Naive thymus-derived CD4-positive, alpha-beta T cell (primary cell): ENCODE measurements at regions not wholly inside any gene's neighbourhood (a gene's known extent, or its start where the extent isn't known, plus 50 kb on each side); places are given as distances from the start of the nearest gene placed in this dataset.

Experiments
- ATAC-seq: fragments of 150-1000 bp; cut with Tn5 transposase; 2 replicates; pipeline ENCODE4 v1.10.0; 2021; ENCODE audit warnings: mild to moderate bottlenecking, moderate library complexity
- CTCF ChIA-PET: fragments of 350-600 bp; sonication (Branson Sonifier 250); formaldehyde crosslinking; loops from one replicate; lab custom pipeline; 2021; ENCODE audit warnings: antibody characterized with exemption; lab: Charles Lee
- POLR2A ChIA-PET: fragments of 350-600 bp; sonication (Branson Sonifier 250); formaldehyde crosslinking; loops from one replicate; lab custom pipeline; 2021; ENCODE audit warnings: antibody characterized with exemption, inconsistent platforms; lab: Charles Lee
- DNase-seq, 9 donors: peaks; one replicate each; pipeline versions ENCODE4 v3.0.0 to v3.0.0-alpha.2; 2020 to 2022; ENCODE audit warnings: mixed read lengths in 1 of 9
- H3K27ac ChIP-seq: one replicate; pipeline ENCODE4 v1.7.0; 2013; ENCODE audit warnings: mild to moderate bottlenecking, low read depth, low read length, moderate library complexity
- H3K27me3 ChIP-seq, 2 donors: one replicate each; pipeline ENCODE4 v1.7.0; 2013; ENCODE audit warnings: low read length in 2 of 2, mild to moderate bottlenecking in 2 of 2, moderate library complexity in 2 of 2; ENCODE audit not compliant: control insufficient read depth in 2 of 2, insufficient read depth in 2 of 2
- H3K36me3 ChIP-seq, 3 experiments: 1 replicate in 2 of 3; 2 replicates in 1 of 3; pipeline ENCODE4 v1.7.0; 2013; ENCODE audit warnings: low read length in 3 of 3, mild to moderate bottlenecking in 3 of 3, moderate library complexity in 1 of 3; ENCODE audit not compliant: insufficient read depth in 3 of 3, control insufficient read depth in 2 of 3
- H3K4me1 ChIP-seq, 2 donors: one replicate each; pipeline ENCODE4 v1.7.0; 2013; ENCODE audit warnings: low read length in 2 of 2, mild to moderate bottlenecking in 2 of 2, moderate library complexity in 1 of 2; ENCODE audit not compliant: control insufficient read depth in 2 of 2, insufficient read depth in 2 of 2
- H3K4me3 ChIP-seq: 2 replicates; pipeline ENCODE4 v1.7.0; 2013; ENCODE audit warnings: mild to moderate bottlenecking, low read length
- H3K9me3 ChIP-seq, 3 experiments: 1 replicate in 2 of 3; 2 replicates in 1 of 3; pipeline ENCODE4 v1.7.0; 2013; ENCODE audit warnings: low read length in 3 of 3; ENCODE audit not compliant: control insufficient read depth in 2 of 3
- H3K27ac Mint-ChIP-seq, 9 donors: one replicate each; pipeline ENCODE4 v1.8.0; 2020 to 2022; ENCODE audit warnings: mixed read lengths in 9 of 9, mild to moderate bottlenecking in 8 of 9, moderate library complexity in 5 of 9, inconsistent platforms in 2 of 9
- H3K27me3 Mint-ChIP-seq, 5 donors: one replicate each; pipeline ENCODE4 v1.8.0; 2021 to 2022; ENCODE audit warnings: mixed read lengths in 5 of 5, mild to moderate bottlenecking in 1 of 5
- H3K36me3 Mint-ChIP-seq, 5 donors: one replicate each; pipeline ENCODE4 v1.8.0; 2020 to 2022; ENCODE audit warnings: mixed read lengths in 5 of 5, mild to moderate bottlenecking in 3 of 5, inconsistent platforms in 1 of 5
- H3K4me1 Mint-ChIP-seq, 7 donors: one replicate each; pipeline ENCODE4 v1.8.0; 2020 to 2022; ENCODE audit warnings: mixed read lengths in 7 of 7, mild to moderate bottlenecking in 3 of 7, inconsistent platforms in 1 of 7
- H3K4me3 Mint-ChIP-seq, 10 donors: one replicate each; pipeline ENCODE4 v1.8.0; 2020 to 2022; ENCODE audit warnings: mild to moderate bottlenecking in 10 of 10, mixed read lengths in 10 of 10, moderate library complexity in 6 of 10, inconsistent platforms in 2 of 10
- H3K9me3 Mint-ChIP-seq, 11 donors: one replicate each; pipeline ENCODE4 v1.8.0; 2020 to 2022; ENCODE audit warnings: mixed read lengths in 11 of 11, mild to moderate bottlenecking in 4 of 11, inconsistent platforms in 1 of 11, moderate library complexity in 1 of 11
- intact Hi-C, 2 donors: fragments of 100-400 bp; cut with micrococcal nuclease; formaldehyde crosslinking; loops; one replicate each; pipeline ENCODE4 v1.15.1; 2023

DNA sequence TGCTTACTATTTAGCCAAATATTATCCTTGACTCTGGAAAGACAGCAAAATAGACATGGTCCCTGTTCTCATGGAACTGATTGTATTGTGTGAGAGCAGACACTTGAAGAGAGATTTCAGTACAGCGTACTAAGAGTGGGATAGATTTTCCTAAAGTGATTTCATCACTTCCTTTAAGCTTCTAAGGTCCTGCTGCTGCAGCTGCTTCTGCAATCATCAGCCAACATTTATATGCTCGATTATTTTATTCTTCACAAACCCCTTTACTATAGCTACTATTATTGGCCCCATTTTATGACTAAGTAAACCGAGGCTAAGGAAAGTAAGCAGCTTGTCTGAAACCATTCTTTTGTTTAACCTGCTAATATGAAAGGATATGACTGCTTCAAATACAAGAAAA lies 137.7 kb downstream of the SPATA31D1 start:
- Mint-ChIP-seq H3K4me1 (no peaks in the 10 kb centered on the region), H3K4me3 (no peak overlapping the region), H3K27ac (no peak overlapping the region), H3K9me3 (peaks cover 0 to 4% (median 0%) of the 10 kb centered on the region in 11 donors), H3K27me3 (no peaks in the 10 kb centered on the region), H3K36me3 (no peaks in the 10 kb centered on the region)
- no peak overlapping the region for H3K4me3 ChIP-seq
- H3K36me3 ChIP-seq, result no peaks in the 10 kb centered on the region
- ChIA-PET POLR2A (no interaction called here), CTCF (no interaction called here)
- no peaks in the 10 kb centered on the region for H3K27me3 ChIP-seq
- no peak for ATAC-seq
- no peaks in the 10 kb centered on the region for H3K9me3 ChIP-seq
- H3K4me1 ChIP-seq, result no peaks in the 10 kb centered on the region
- no peak for DNase-seq
- intact Hi-C loops, result no loop called here
- H3K27ac ChIP-seq, result no peak overlapping the region

DNA sequence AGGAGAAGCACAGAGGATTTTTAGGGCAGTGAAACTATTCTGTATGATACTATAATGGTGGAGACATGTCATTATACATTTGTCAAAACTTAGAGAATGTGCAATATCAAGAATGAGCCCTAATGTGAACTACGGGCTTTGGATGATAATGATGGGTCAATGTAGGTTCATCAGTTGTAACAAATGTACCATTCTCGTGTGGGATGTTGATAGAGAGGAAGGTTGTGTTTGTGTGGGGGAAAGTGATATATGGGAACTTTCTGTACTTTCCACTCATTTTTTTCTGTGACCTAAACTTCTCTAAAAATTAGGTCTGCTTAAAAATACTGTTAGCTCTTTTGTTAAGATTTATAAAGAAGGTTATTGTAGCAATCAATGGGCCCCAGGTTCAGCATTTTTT lies 138.9 kb downstream of the SPATA31D1 start:
- ATAC-seq, result no peak
- no peaks in the 10 kb centered on the region for H3K4me1 ChIP-seq
- DNase-seq, result no peak
- Mint-ChIP-seq H3K4me1 (no peaks in the 10 kb centered on the region), H3K27ac (no peak overlapping the region), H3K27me3 (no peaks in the 10 kb centered on the region), H3K9me3 (peaks cover 0 to 4% (median 0%) of the 10 kb centered on the region in 11 donors), H3K4me3 (no peak overlapping the region), H3K36me3 (no peaks in the 10 kb centered on the region)
- no peak overlapping the region for H3K4me3 ChIP-seq
- ChIA-PET CTCF (no interaction called here), POLR2A (no interaction called here)
- H3K9me3 ChIP-seq, result no peaks in the 10 kb centered on the region
- no peak overlapping the region for H3K27ac ChIP-seq
- no peaks in the 10 kb centered on the region for H3K27me3 ChIP-seq
- H3K36me3 ChIP-seq, result no peaks in the 10 kb centered on the region
- intact Hi-C loops, result no loop called here

DNA sequence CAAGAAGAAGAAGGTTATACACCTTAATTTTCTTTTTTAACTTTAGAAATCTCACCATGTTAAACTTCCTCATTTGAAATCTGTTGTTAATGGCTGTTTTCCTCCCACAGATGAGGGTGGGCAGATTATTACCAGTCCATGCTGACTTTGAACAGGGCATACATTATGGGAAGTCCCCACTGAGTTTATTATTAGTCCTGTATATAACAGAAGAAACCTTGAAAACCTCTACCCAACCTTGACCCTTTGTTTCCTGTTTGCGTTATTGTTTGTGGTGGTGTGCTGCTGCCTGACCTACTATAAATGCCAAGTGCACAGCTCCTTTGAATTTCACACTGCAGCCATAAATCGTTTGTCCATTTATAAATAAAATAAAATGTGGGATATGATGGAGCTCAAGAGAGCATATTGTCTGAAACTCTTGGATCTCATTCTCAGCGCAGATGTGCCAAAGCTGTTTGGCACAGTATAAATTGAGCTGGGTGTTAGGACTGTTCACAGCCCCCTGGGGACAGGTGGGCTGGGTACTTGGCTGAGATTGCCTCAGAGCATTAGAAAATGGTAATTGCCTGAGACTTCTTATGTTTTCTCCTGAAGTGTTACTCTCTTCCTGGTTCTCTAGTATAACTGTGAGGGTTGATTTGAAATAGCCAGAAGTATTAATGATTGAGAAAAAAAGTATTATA lies 139.6 kb downstream of the SPATA31D1 start:
- ATAC-seq (peak; percentile 20), DNase-seq (no peak)
- no peak overlapping the region for H3K27ac ChIP-seq
- ChIA-PET CTCF (no interaction called here), POLR2A (no interaction called here)
- Mint-ChIP-seq H3K4me1 (no peaks in the 10 kb centered on the region), H3K27ac (no peak overlapping the region), H3K36me3 (no peaks in the 10 kb centered on the region), H3K27me3 (no peaks in the 10 kb centered on the region), H3K4me3 (no peak overlapping the region), H3K9me3 (peaks cover 0 to 5% (median 0%) of the 10 kb centered on the region in 11 donors)
- no peaks in the 10 kb centered on the region for H3K36me3 ChIP-seq
- H3K4me3 ChIP-seq, result no peak overlapping the region
- no peaks in the 10 kb centered on the region for H3K4me1 ChIP-seq
- intact Hi-C loops, result no loop called here
- H3K27me3 ChIP-seq, result no peaks in the 10 kb centered on the region
- no peaks in the 10 kb centered on the region for H3K9me3 ChIP-seq

DNA sequence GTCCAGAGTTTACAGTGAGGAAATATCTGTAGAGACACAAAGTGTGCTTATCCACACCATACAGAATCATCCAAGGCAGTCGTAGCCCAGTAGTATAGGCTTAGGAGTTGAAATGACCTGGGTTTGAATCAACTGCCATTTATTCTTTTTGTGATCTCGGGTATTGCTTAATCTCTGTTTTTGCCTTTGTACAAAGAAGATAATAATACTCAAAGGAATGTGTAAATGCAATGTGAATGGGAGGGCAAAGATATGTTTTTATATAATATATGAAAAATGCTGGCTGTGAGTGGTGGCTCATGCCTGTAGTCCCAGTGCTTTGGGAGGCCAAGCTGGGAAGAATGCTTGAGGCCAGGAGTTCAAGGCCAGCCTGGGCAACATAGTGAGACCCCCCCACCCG lies 141.1 kb downstream of the SPATA31D1 start:
- ATAC-seq, result no peak
- H3K36me3 ChIP-seq, result no peaks in the 10 kb centered on the region
- no peaks in the 10 kb centered on the region for H3K36me3 Mint-ChIP-seq
- ChIA-PET POLR2A (no interaction called here), CTCF (no interaction called here)
- H3K4me1 ChIP-seq, result no peaks in the 10 kb centered on the region
- no peaks in the 10 kb centered on the region for H3K27me3 ChIP-seq
- no peak overlapping the region for H3K27ac Mint-ChIP-seq
- H3K27ac ChIP-seq, result no peak overlapping the region
- no peaks in the 10 kb centered on the region for H3K9me3 ChIP-seq
- no peaks in the 10 kb centered on the region for H3K27me3 Mint-ChIP-seq
- H3K9me3 Mint-ChIP-seq, result peaks cover 0 to 12% (median under 1%) of the 10 kb centered on the region in 11 donors
- no peaks in the 10 kb centered on the region for H3K4me1 Mint-ChIP-seq
- intact Hi-C loops, result no loop called here
- H3K4me3 Mint-ChIP-seq, result no peak overlapping the region
- H3K4me3 ChIP-seq, result no peak overlapping the region
- no peak for DNase-seq

DNA sequence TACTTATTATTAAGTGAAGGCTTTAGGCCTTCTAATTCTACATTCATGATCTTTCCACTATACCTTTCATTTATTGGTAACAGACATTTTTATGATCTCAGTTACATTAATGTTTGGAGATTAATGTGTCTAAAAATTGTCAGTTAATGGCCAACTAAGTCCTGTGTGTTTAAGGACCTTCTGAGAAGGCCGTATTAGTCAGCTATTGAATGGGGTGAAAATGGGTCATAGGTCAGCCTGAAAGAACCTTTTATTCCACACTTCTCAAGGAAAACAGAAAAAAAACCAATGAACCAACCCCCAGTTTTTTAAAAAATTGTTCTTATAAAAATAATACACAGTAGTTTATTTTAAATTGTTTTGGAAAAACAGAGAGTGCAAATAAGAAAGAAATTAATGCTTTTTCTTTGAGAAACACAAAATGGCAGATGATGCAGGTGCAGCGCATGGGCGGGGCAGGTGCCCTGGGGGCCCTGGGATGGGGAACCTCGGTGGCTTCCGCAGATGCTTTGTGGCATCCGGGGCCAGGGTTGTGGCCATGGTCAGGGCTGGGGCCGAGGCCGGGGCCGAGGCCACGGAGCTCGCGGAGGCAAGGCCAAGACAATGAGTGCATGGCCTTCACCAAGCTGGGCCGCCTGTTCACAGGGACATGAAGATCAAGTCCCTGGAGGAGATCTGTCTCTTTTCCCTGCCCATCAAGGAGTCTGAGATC lies 141.9 kb downstream of the SPATA31D1 start:
- intact Hi-C loops, result no loop called here
- Histone ChIP-seq H3K36me3 (no peaks in the 10 kb centered on the region), H3K4me3 (no peak overlapping the region), H3K27me3 (no peaks in the 10 kb centered on the region), H3K9me3 (no peaks in the 10 kb centered on the region), H3K27ac (no peak overlapping the region), H3K4me1 (no peaks in the 10 kb centered on the region)
- H3K9me3 Mint-ChIP-seq, result peaks cover 0 to 14% (median under 1%) of the 10 kb centered on the region in 11 donors
- no peak overlapping the region for H3K4me3 Mint-ChIP-seq
- CTCF ChIA-PET, result no interaction called here
- no peak overlapping the region for H3K27ac Mint-ChIP-seq
- H3K27me3 Mint-ChIP-seq, result no peaks in the 10 kb centered on the region
- POLR2A ChIA-PET, result no interaction called here
- no peaks in the 10 kb centered on the region for H3K4me1 Mint-ChIP-seq
- no peak for ATAC-seq
- DNase-seq, result no peak
- no peaks in the 10 kb centered on the region for H3K36me3 Mint-ChIP-seq

DNA sequence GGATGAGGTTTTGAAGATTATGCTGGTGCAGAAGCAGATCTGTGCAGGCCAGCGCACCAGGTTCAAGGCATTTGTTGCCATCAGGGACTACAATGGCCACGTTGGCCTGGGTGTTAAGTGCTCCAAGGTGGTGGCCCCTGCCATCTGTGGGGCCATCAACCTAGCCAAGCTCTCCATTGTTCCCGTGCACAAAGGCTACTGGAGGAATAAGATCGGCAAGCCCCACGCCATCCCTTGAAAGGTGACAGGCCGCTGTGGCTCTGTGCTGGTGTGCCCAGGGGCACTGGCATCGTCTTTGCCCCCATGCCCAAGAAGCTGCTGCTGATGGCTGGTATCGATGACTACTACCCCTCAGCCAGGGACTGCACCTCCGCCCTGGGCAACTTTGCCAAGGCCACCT lies 142.5 kb downstream of the SPATA31D1 start:
- intact Hi-C loops, result no loop called here
- CTCF ChIA-PET, result interaction anchor here (1.1 kb wide), 1 partner anchor 13 kb away, joined by 3 read pairs; no protein-coding TSS in a partner anchor

DNA sequence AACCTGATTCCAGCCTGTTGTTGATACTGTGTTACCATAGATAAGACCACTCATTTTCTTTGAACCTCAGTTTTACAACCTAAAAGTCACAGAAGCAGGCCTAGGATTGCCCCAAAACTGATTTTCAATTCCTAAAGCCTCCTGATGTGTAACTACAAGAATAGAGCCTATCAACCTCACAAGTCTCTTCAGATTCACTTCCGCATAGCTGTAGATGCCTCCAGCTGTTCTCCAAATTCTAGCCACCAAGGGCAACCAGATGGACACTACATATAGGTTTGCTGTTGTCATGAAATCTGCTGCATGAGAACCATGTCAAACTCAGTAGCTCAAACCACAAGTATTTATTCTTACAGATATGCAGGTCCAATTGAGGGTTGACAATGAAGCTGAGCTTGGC lies 143.5 kb downstream of the SPATA31D1 start:
- CTCF ChIA-PET, result interaction anchor here (1.1 kb wide), 1 partner anchor 12 kb away, joined by 3 read pairs; no protein-coding TSS in a partner anchor
- H3K9me3 Mint-ChIP-seq, result peaks cover 0 to 18% (median 3%) of the 10 kb centered on the region in 11 donors
- H3K27me3 Mint-ChIP-seq, result no peaks in the 10 kb centered on the region
- H3K4me3 Mint-ChIP-seq, result no peak overlapping the region
- H3K27ac Mint-ChIP-seq, result no peak overlapping the region
- no peaks in the 10 kb centered on the region for H3K36me3 ChIP-seq
- no peak overlapping the region for H3K4me3 ChIP-seq
- no peak overlapping the region for H3K27ac ChIP-seq
- H3K4me1 ChIP-seq, result no peaks in the 10 kb centered on the region
- no peaks in the 10 kb centered on the region for H3K9me3 ChIP-seq
- POLR2A ChIA-PET, result no interaction called here
- intact Hi-C loops, result no loop called here
- no peaks in the 10 kb centered on the region for H3K27me3 ChIP-seq
- DNase-seq (no peak), ATAC-seq (no peak)
- H3K36me3 Mint-ChIP-seq, result no peaks in the 10 kb centered on the region
- H3K4me1 Mint-ChIP-seq, result no peaks in the 10 kb centered on the region

More for the DNA sequence above, 142.5 kb downstream of the SPATA31D1 start:
- no peaks in the 10 kb centered on the region for H3K4me1 ChIP-seq
- H3K4me1 Mint-ChIP-seq, result no peaks in the 10 kb centered on the region
- no peak for ATAC-seq
- peaks cover 0 to 18% (median 3%) of the 10 kb centered on the region in 11 donors for H3K9me3 Mint-ChIP-seq
- no peak overlapping the region for H3K4me3 Mint-ChIP-seq
- no peak overlapping the region for H3K27ac ChIP-seq
- H3K27me3 Mint-ChIP-seq, result no peaks in the 10 kb centered on the region
- H3K4me3 ChIP-seq, result no peak overlapping the region
- no peaks in the 10 kb centered on the region for H3K36me3 Mint-ChIP-seq
- POLR2A ChIA-PET, result no interaction called here
- no peaks in the 10 kb centered on the region for H3K27me3 ChIP-seq
- DNase-seq, result no peak
- H3K9me3 ChIP-seq, result no peaks in the 10 kb centered on the region
- no peaks in the 10 kb centered on the region for H3K36me3 ChIP-seq
- H3K27ac Mint-ChIP-seq, result no peak overlapping the region
